GM19463 (cell line): ENCODE measurements at regions not wholly inside any gene's neighbourhood (a gene's known extent, or its start where the extent isn't known, plus 50 kb on each side); places are given as distances from the start of the nearest gene placed in this dataset.

ENCODE experiments used
- ATAC-seq: cut with Tn5 transposase; IDR thresholded peaks from one replicate; pipeline ENCODE4 v1.9.1; 2021; ENCODE audit warnings: mild to moderate bottlenecking, moderate library complexity; ENCODE audit not compliant: unreplicated experiment

- no peak for ATAC-seq
Measured at GRCh38 chr1:240672132-240672811, 60.3 kb upstream of the GREM2 start.

- no peak for ATAC-seq
Measured at GRCh38 chr1:240667351-240667750, 55.4 kb upstream of the GREM2 start.

DNA sequence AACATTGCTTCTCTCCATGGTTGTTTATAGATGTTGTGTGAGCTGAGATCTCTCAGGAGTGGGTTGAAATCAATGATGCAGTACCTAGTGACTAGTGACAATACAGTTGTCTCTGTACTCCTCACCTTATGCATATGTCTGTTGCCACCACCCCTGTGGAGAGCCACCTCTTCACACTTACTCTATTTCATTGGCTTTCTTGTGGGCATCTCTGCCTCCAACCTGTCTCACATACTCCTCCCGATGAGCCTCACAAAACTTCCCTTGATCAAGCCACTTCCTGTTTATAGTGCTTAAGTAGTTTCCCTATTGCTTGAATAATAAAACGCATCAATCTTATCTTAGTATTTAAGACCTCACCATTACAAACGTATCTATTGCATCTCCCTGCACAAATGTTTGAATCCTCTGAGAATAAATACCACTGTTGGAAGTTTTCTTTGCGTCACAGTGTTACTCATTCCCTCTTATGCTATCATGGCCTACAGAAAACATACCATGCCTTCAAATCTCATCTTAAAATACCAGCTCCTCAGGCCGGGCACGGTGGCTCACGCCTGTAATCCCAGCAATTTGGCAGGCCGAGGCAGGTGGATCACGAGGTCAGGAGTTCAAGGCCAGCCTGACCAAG is 54.7 kb upstream of the GREM2 start:
- ATAC-seq = no peak

- no peak for ATAC-seq
Measured at GRCh38 chr1:240663169-240663879, 51.4 kb upstream of the GREM2 start.
